Erythroblast (primary cell): ENCODE measurements at regions not wholly inside any gene's neighbourhood (a gene's known extent, or its start where the extent isn't known, plus 50 kb on each side); places are given as distances from the start of the nearest gene placed in this dataset.

Experiments used
- GATA1 ChIP-seq: IDR thresholded peaks from 2 replicates; pipeline ENCODE4 v1.6.1; 2011; ENCODE audit warnings: low read depth, mild to moderate bottlenecking, control low read depth, low read length, moderate library complexity
- POLR2A ChIP-seq: IDR thresholded peaks from 2 replicates; pipeline ENCODE4 v1.6.1; 2011; ENCODE audit warnings: mild to moderate bottlenecking, low read length

- TF ChIP-seq POLR2A (no peak), GATA1 (no peak)
Observed at GRCh38 chr3:144522456-144522855, 550.8 kb downstream of the DIPK2A start.
